Lung (tissue), 11 donors: ENCODE measurements at regions not wholly inside any gene's neighbourhood (a gene's known extent, or its start where the extent isn't known, plus 50 kb on each side); places are given as distances from the start of the nearest gene placed in this dataset.

ENCODE experiments used
- ATAC-seq: fragments of 200-7000 bp; cut with Tn5 transposase; one replicate; pipeline ENCODE4 v1.9.1; 2020; ENCODE audit warnings: moderate number of reproducible peaks; ENCODE audit not compliant: insufficient read depth, low FRiP score
- DNase-seq, 3 donors: peaks; one replicate each; pipeline ENCODE4 v3.0.0-alpha.2; 2013 to 2017
- H3K27ac ChIP-seq, 2 donors: one replicate each; pipeline ENCODE4 v1.5.1; 2013; ENCODE audit warnings: mild to moderate bottlenecking in 2 of 2, moderate library complexity in 2 of 2, control low read depth in 1 of 2, inconsistent platforms in 1 of 2, low read depth in 1 of 2, low read length in 1 of 2
- H3K27me3 ChIP-seq, 3 donors: one replicate each; pipeline ENCODE4 v1.5.1; 2013; ENCODE audit warnings: low read length in 2 of 3; ENCODE audit not compliant: control insufficient read depth in 3 of 3, insufficient read depth in 3 of 3
- H3K36me3 ChIP-seq, 4 donors: one replicate each; pipeline ENCODE4 v1.5.1; 2013; ENCODE audit warnings: low read length in 4 of 4, mild to moderate bottlenecking in 1 of 4, moderate library complexity in 1 of 4; ENCODE audit not compliant: control insufficient read depth in 4 of 4, insufficient read depth in 4 of 4
- H3K4me1 ChIP-seq, 5 donors: one replicate each; pipeline ENCODE4 v1.5.1; 2013; ENCODE audit warnings: low read length in 5 of 5, mild to moderate bottlenecking in 2 of 5, moderate library complexity in 1 of 5; ENCODE audit not compliant: control insufficient read depth in 5 of 5, insufficient read depth in 5 of 5
- H3K4me3 ChIP-seq: one replicate; pipeline ENCODE4 v1.5.1; 2013; ENCODE audit warnings: mild to moderate bottlenecking, control low read depth, moderate library complexity
- H3K9ac ChIP-seq, 2 donors: one replicate each; pipeline ENCODE4 v1.5.1; 2013; ENCODE audit warnings: low read length in 2 of 2, control low read depth in 1 of 2; ENCODE audit not compliant: insufficient read depth in 1 of 2
- H3K9me3 ChIP-seq, 4 donors: one replicate each; pipeline ENCODE4 v1.5.1; 2013; ENCODE audit warnings: low read length in 3 of 4, mild to moderate bottlenecking in 1 of 4, moderate library complexity in 1 of 4; ENCODE audit not compliant: control insufficient read depth in 4 of 4, insufficient read depth in 3 of 4
- CTCF ChIP-seq: IDR thresholded peaks from 2 replicates; pipeline ENCODE4 v1.5.1; 2012; ENCODE audit warnings: mild to moderate bottlenecking; ENCODE audit errors: control extremely low read depth, extremely low read depth
- WGBS, 2 donors: extraction: QIAGEN DNeasy Blood & Tissue Kit; methylation state at CpG; one replicate each; pipeline ENCODE4 v1.1.7; 2013; 5-methylcytosine and 5-hydroxymethylcytosine counted together
- donor health status: control.
- donor health status: control.
- donor health status: Bipolar disorder and iron deficiency.
- donor health status: healthy.
- donor health status: DM: yes; HTN: yes; CAD: no.

GRCh38 chr9:38315085-38315595, 77.4 kb upstream of the ALDH1B1 start:
- H3K4me3 ChIP-seq = no peak overlapping the region
- no peaks in the 10 kb centered on the region for H3K36me3 ChIP-seq
- DNase-seq = peak in 1 of 3 donors; percentile 28
- ATAC-seq = no peak
- H3K9ac ChIP-seq = no peak overlapping the region
- no peak for TF ChIP-seq CTCF
- peaks cover 0 to 17% (median 7%) of the 10 kb centered on the region in 5 donors for H3K4me1 ChIP-seq
- H3K27ac ChIP-seq = no peak overlapping the region
- peaks cover 0 to 1% (median 0%) of the 10 kb centered on the region in 4 donors for H3K9me3 ChIP-seq
- no peaks in the 10 kb centered on the region for H3K27me3 ChIP-seq
- WGBS, 2 donors = 63 to 76% methylated on average over 9 of the region's 9 CpGs

- no peaks in the 10 kb centered on the region for H3K27me3 ChIP-seq
- H3K4me3 ChIP-seq = no peak overlapping the region
- no peak overlapping the region for H3K9ac ChIP-seq
- WGBS, 2 donors = 80 to 84% methylated on average over 6 of the region's 6 CpGs
- no peak for TF ChIP-seq CTCF
- no peaks in the 10 kb centered on the region for H3K36me3 ChIP-seq
- H3K9me3 ChIP-seq = peaks cover 0 to 1% (median 0%) of the 10 kb centered on the region in 4 donors
- peaks cover 0 to 16% (median 8%) of the 10 kb centered on the region in 5 donors for H3K4me1 ChIP-seq
- H3K27ac ChIP-seq = no peak overlapping the region
- ATAC-seq = no peak
- no peak for DNase-seq
These were observed 79.1 kb upstream of the ALDH1B1 start for GRCh38 chr9:38313421-38313820.

- DNase-seq (no peak), ATAC-seq (no peak)
- Histone ChIP-seq H3K9me3 (peaks cover 0 to 1% (median 0%) of the 10 kb centered on the region in 4 donors), H3K9ac (no peak overlapping the region), H3K36me3 (no peaks in the 10 kb centered on the region), H3K4me3 (no peak overlapping the region), H3K4me1 (peaks cover 0 to 12% (median 8%) of the 10 kb centered on the region in 5 donors), H3K27me3 (no peaks in the 10 kb centered on the region), H3K27ac (no peak overlapping the region)
- no peak for TF ChIP-seq CTCF
- 83 to 93% methylated on average over 4 of the region's 4 CpGs for WGBS, 2 donors
These were observed 80.1 kb upstream of the ALDH1B1 start for GRCh38 chr9:38312406-38312805.
